B cell (primary cell): ENCODE measurements at regions not wholly inside any gene's neighbourhood (a gene's known extent, or its start where the extent isn't known, plus 50 kb on each side); places are given as distances from the start of the nearest gene placed in this dataset.

Source experiments
- EZH2 ChIP-seq: IDR thresholded peaks from 2 replicates; pipeline ENCODE4 v1.6.1; 2012; ENCODE audit warnings: borderline replicate concordance, low read depth, mild to moderate bottlenecking, moderate library complexity, low read length; ENCODE audit not compliant: insufficient read depth, poor library complexity, severe bottlenecking
- TF ChIP-seq, protein P1 (sequence below): fragments of 200-600 bp; IDR thresholded peaks from one replicate; pipeline ENCODE4 v1.8.0; 2022; ENCODE audit warnings: antibody characterized with exemption, mild to moderate bottlenecking

- TF ChIP-seq, protein P1, sequence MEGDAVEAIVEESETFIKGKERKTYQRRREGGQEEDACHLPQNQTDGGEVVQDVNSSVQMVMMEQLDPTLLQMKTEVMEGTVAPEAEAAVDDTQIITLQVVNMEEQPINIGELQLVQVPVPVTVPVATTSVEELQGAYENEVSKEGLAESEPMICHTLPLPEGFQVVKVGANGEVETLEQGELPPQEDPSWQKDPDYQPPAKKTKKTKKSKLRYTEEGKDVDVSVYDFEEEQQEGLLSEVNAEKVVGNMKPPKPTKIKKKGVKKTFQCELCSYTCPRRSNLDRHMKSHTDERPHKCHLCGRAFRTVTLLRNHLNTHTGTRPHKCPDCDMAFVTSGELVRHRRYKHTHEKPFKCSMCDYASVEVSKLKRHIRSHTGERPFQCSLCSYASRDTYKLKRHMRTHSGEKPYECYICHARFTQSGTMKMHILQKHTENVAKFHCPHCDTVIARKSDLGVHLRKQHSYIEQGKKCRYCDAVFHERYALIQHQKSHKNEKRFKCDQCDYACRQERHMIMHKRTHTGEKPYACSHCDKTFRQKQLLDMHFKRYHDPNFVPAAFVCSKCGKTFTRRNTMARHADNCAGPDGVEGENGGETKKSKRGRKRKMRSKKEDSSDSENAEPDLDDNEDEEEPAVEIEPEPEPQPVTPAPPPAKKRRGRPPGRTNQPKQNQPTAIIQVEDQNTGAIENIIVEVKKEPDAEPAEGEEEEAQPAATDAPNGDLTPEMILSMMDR = no peak
- TF ChIP-seq EZH2 = no peak
Observed at GRCh38 chr1:191857600-191857999, 300.7 kb upstream of the RGS18 start.
